GM12874 (cell line): ENCODE measurements at regions not wholly inside any gene's neighbourhood (a gene's known extent, or its start where the extent isn't known, plus 50 kb on each side); places are given as distances from the start of the nearest gene placed in this dataset.

Experiments
- TF ChIP-seq, protein P1 (sequence below): IDR thresholded peaks from 2 replicates; pipeline ENCODE4 v1.5.1; 2011; ENCODE audit warnings: low read depth, mild to moderate bottlenecking, control low read depth, low read length, moderate library complexity; ENCODE audit not compliant: insufficient read depth

DNA sequence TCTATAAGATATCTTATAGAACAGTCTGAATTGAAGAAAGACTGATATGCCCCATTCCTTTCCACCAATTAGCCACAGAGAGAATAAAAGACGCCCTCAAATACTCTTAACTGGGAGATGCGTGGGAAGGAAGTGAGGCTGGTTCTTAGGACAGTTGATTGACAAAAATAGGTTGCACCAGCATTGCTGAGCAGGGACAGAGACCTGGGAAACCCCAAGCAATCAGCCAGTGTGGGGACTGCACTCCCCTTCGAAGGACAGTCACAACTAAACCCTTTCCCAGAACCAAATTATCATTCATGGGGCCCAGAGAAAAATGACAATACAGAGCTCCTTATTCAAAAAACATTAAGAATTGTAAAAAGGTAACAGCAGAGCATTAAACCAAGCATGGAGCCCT is 196.9 kb upstream of the GHITM start:
- TF ChIP-seq, protein P1, sequence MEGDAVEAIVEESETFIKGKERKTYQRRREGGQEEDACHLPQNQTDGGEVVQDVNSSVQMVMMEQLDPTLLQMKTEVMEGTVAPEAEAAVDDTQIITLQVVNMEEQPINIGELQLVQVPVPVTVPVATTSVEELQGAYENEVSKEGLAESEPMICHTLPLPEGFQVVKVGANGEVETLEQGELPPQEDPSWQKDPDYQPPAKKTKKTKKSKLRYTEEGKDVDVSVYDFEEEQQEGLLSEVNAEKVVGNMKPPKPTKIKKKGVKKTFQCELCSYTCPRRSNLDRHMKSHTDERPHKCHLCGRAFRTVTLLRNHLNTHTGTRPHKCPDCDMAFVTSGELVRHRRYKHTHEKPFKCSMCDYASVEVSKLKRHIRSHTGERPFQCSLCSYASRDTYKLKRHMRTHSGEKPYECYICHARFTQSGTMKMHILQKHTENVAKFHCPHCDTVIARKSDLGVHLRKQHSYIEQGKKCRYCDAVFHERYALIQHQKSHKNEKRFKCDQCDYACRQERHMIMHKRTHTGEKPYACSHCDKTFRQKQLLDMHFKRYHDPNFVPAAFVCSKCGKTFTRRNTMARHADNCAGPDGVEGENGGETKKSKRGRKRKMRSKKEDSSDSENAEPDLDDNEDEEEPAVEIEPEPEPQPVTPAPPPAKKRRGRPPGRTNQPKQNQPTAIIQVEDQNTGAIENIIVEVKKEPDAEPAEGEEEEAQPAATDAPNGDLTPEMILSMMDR, result no peak

DNA sequence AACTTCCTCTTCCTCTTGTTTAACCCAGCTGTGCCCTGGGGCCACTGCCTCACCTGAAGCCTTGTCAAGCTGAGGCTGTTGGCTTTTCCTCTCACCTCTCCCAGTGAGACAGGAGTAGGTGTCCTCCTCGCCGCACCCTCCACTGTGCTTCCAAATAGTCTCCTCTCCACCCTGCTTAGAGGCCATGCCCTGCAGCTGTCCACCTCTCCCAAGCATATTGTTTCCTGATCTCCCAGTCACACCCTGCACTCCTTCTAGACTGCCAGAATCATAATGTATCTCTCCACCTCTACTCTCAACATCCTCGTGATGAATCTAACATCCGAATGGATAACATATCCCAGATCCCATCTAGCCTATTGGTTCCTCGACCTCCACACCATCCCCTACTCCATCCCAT is 196.3 kb upstream of the GHITM start:
- TF ChIP-seq, protein P1, result no peak

DNA sequence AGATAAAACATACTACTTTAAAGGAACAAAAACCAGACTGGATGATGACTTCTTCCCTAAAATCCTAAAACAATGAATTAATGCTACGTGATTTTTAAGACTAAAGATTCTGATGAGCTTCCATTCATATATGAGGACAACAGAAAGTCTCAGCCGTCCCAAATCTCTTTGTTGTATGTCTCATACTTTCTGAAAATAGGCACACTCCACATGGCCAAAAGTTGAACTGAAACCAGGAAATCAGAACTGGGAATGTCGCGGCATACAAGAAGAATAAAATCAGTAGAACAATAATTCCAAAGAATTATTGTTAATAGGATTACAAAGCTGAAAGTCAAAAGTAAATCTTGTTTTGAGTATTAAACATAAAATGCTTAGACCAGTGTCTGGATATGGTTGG is 195.4 kb upstream of the GHITM start:
- TF ChIP-seq, protein P1, result no peak

DNA sequence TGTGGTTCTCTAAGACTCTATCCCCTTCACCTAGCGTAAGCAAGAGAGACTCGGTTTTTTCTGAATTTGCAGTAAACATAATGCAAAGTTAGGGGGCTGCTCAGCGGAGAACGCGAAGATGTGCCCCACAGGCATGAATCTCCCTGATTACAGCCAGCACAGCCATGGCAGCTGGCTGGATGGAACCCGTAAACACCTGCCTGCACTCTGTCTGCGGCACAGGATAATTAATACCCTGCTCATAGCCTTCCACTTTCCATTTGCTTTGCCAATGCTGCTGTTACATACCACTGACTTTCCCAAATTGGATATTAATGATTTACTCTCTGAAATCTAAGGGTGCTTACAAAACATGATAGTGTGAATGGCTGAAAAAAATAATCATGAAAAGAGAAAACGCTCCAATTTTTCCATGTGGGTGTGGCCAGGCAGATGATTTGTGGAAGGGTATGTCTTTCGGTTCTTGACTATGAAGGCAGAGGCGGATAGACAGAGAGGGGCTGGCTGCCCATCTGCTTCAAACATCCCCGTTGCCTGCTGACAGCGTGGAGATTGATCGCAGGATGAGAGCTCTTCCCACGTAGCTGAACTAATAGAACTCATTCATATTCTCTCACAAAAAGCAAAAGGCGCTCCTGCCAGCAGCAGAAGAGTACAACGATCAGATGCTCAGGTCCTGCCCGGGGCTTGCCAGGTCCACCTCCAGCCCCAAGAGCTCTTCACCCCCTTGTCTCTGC is 193.2 kb upstream of the GHITM start:
- TF ChIP-seq, protein P1, result no peak

DNA sequence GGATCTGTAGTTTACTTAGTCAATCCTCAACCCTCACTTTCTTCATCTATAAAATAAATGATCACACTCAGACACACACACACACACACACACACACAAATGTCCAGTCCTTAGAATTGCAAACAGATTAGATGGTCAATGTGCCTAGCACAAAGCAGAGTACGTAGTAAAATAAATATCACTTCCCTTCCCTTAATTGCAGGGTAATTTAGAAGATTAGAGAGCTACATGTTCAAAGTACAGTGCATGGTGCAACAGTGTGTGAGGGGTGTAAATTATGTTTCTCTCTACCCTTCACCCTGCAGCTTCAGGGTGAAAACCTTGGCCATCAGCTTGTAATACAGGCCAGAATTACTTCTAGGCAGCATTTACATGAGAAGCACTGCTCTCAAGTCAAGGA is 187.0 kb upstream of the GHITM start:
- TF ChIP-seq, protein P1, result no peak

DNA sequence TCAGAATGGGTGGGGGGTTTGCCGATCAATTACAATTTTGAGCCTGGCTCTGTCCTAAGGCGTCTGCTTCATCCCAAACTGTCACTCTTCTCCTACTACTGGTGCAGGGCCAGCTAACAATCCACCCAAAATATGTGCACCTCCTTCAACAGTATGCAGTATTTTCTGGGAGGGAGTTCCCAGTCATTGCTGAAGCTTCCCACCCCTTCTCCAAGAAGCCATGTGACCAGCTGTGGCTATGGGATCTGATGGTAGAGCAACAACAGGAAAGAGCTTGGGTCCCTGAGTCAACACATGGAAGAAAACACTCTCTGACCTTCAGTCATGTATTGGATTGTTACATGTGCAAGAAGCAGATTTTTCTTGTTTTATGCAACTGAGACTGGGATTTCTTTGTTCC is 185.7 kb upstream of the GHITM start:
- TF ChIP-seq, protein P1, result no peak

DNA sequence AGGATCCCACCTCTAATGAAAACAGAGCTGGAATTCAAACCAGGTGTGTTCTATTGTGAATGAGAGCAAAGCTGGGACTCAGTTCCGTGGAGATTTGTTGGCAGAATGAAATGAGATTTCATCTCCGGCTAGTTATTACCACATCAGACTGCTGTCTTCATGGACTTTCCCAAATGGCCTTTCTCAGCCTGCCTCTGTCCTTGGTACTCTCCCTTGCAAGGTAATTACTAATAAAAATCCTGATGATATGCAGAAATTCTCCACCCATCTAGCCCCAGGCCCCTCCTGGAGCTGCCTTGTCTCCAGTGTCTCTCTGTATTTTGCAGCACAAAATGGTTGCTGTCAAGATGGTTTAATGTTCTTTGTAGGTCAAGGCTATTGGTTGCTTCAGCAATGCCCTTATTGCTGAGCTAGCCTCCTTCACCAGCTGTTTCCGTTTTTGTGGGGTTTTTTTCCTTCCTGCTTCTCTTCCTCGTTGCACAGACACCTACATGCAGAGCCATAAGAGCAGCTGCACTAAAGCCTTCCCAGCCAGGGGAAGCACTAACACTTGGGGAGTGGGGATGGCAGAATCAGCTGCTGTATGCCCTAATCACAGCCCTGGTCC is 185.0 kb upstream of the GHITM start:
- TF ChIP-seq, protein P1, result no peak
